Erythroblast (primary cell): ENCODE measurements at regions not wholly inside any gene's neighbourhood (a gene's known extent, or its start where the extent isn't known, plus 50 kb on each side); places are given as distances from the start of the nearest gene placed in this dataset.
"Not testable (repeated sequence)": the region's sequence is repeated elsewhere in the genome, so short reads cannot be mapped to it uniquely, and the experiment has no call there.

Source experiments
- DNase-seq, 2 experiments: peaks; one replicate each; lab custom pipeline; 2025; lab: John Stamatoyannopoulos, UW
- GATA1 ChIP-seq: IDR thresholded peaks from 2 replicates; pipeline ENCODE4 v1.6.1; 2011; ENCODE audit warnings: low read depth, mild to moderate bottlenecking, control low read depth, low read length, moderate library complexity
- POLR2A ChIP-seq: IDR thresholded peaks from 2 replicates; pipeline ENCODE4 v1.6.1; 2011; ENCODE audit warnings: mild to moderate bottlenecking, low read length

DNA sequence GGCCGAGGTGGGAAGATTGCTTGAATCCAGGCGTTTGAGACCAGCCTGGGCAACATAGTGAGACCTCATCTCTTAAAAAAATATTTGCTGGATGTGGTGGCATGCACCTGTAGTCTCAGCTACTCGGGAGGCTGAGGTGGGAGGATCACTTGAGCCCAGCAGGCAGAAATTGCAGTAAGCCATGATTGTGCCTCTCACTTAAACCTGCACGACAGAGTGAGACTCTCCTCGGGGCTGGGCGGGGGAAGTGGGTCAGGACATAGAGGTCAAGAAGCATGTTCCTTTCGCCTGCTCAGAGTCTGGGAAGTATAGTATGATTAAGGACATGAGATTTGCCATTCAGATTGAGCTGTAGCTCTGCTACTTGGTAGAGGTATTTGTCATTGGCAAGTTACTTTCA, 52.3 kb downstream of the SEPTIN7 start:
- DNase-seq = not testable (repeated sequence)

GRCh38 chr7:35854311-35854710, 53.5 kb downstream of the SEPTIN7 start:
- no peak for DNase-seq
- no peak for TF ChIP-seq POLR2A
- no peak for TF ChIP-seq GATA1

GRCh38 chr7:35856175-35856574, 55.3 kb downstream of the SEPTIN7 start:
- DNase-seq = no peak
- TF ChIP-seq POLR2A (no peak), GATA1 (no peak)

DNA sequence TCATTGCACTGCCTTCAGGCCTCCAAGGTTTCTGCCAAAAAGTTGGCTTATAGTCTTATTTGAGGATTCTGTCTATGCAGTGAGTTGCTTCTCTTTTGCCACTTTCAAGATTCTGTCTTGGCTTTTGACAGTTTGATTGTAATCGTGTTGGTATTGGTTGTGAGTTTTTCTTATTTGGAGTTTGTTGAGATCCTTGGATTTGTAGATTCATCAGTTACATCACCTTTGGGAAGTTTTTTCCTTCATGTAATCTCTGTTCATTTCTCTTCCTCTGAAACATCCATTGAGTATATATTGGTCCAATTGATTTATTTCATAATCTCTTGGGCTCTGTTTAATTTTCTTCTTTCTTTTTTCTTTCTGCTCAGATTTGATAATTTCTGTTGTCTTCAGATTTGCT, 59.8 kb downstream of the SEPTIN7 start:
- DNase-seq = no peak
- TF ChIP-seq POLR2A = no peak
- no peak for TF ChIP-seq GATA1

DNA sequence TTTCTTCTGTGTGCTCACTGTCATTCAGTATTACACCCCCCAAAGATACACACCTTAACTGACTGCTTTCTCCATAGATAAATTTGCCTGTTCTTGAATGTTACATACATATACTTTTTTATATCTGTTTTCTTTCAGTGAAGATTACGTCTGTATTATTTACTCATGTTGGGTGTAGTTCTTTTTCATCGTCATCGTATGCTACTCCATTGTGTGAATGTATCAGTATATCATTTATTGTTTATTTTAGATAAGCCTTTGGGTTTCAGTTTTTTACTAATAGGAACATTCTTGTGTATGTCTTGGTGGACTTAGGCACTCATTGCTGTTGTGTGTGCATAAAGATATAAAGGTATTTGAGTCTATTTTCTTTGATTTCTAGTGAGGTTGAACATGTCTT, 64.4 kb downstream of the SEPTIN7 start:
- DNase-seq = no peak
- TF ChIP-seq POLR2A = no peak
- no peak for TF ChIP-seq GATA1

DNA sequence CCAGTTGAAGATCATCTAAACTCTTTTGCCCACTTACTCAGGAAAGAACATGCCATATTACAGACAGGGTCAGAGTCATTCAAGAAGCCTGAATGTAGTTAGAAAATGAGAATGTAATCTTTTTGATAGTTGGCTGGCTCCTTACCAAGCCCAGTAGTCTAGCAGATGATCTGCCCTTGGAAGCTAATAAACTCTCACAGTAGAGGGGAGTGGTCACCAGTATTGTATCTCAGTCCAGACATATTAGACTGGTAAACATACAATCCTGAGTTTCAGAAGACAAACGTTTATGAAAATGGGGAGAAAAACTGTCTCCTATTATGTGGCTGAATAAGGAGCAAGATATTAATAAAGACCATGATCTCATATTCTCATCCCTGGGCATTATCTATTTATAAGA, 65.3 kb downstream of the SEPTIN7 start:
- TF ChIP-seq POLR2A = no peak
- no peak for TF ChIP-seq GATA1
- peak in 1 of 2 experiments; percentile 11 for DNase-seq

GRCh38 chr7:35869117-35869516, 68.3 kb downstream of the SEPTIN7 start:
- DNase-seq = not testable (repeated sequence)

DNA sequence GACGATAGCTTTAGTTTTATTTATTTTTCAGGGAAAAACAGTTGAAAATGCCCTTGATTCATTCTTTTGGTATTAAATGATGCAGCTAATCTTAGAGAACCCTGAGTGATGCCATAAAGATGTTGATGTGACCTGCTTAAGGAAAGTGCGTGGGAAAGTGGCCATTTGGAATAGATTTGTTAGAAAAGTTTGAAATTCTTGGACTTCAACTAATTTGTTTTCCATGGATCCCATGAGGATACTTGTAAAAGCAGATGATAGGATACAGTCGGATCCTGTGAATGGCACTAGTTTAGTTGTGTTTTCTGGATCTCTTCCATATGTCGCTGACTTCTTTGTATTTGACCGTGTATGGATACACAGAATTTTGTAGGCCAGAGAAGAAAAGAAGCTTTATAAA, 69.0 kb downstream of the SEPTIN7 start:
- DNase-seq = no peak
- no peak for TF ChIP-seq GATA1
- TF ChIP-seq POLR2A = no peak

DNA sequence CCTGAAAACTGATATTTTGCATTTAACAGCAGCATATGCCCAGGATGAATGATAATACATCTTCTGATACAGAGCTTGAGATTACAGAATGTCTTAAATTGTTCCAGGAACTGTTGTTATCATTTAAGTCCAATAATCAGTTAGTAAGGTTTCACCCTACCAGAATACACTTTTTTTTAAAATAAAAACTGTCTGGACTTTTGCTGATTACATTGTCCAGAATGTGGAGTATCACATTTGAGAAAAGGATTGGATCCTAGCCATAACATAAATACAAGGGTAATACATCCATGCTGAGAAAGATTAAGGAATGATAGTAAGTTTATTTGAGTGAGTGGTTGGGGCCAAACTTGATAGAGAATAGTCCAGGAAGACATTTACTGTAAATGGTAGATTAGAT, 71.0 kb downstream of the SEPTIN7 start:
- peak; percentile 25 to 56 for DNase-seq
- TF ChIP-seq GATA1 (no peak), POLR2A (no peak)

DNA sequence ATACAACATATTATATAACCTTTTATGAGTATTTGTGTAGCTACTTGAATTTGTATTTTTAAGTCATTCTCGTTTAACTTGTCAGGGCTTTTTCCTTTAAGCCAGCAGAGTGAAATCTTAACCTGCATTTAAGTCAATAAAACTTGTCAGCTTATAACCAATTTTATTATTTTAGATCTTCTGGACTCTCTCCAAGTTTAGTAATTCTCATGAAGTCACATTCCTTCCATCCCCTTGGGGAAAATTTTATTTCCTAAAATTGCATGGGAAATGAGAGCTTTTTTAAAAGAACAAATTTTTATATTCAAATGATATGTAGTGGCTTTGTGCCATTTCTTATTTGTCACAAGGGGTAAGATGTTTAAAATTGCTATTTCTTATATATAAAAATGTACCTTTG, 74.0 kb downstream of the SEPTIN7 start:
- TF ChIP-seq POLR2A = no peak
- no peak for TF ChIP-seq GATA1
- DNase-seq = no peak

- DNase-seq = no peak
- TF ChIP-seq POLR2A = no peak
- TF ChIP-seq GATA1 = no peak
Observed at GRCh38 chr7:35875292-35875691, 74.4 kb downstream of the SEPTIN7 start.

GRCh38 chr7:35878351-35878750, 77.5 kb downstream of the SEPTIN7 start:
- no peak for TF ChIP-seq GATA1
- TF ChIP-seq POLR2A = no peak
- DNase-seq = no peak

DNA sequence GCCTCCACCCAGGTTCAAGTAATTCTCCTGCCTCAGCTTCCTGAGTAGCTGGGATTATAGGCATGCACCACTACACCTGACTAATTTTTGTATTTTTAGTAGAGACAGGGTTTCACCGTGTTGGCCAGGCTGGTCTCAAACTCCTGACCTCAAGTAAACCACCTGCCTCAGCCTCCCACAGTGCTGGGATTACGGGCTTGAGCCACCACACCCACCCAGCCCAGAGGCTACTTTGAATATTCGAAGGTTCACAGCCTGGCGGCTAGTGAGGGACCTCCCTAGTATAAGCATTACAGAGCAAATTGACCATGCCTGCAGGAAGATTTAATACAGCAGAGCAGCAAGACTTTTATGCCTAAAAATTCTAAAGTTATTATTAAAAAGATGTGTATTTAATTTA, 86.6 kb downstream of the SEPTIN7 start:
- DNase-seq = not testable (repeated sequence)

DNA sequence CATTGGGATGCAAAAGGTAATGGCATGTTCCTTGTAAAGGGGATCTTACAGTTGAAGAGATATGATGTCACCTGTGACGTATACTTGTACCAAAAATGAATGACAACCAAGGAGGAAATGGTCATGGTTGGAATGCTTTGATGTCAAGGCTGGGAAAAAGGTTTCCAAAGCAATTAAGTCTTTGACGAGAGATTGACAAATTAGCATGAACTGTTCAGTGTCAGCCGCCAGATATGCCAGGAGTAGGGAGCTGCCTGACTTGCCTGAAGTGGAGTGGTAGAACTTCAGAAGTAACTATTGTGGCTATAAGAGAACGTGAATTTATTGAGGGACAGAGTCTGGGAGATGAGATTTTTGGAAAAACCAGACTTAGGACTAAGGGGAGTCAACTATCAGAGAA, 88.1 kb downstream of the SEPTIN7 start:
- DNase-seq = no peak
- TF ChIP-seq POLR2A = no peak
- TF ChIP-seq GATA1 = no peak

DNA sequence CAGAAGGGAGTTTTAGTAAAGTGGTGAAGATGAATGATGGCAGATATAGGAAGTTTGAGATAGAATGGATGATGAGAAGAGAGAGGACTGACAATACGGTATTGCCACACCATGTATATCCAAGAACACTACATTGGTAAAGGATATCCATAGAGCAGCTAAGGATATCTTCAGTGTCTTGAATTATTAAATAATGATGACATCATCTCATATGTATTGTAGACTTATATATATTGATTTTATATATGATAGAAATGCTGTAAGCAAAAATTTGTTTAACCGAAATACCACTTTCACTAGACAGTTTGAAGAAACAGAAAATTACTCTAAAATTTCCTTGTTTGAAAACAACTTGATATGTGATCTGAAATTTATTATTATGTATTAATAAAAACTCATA, 89.0 kb downstream of the SEPTIN7 start:
- TF ChIP-seq GATA1 (no peak), POLR2A (no peak)
- no peak for DNase-seq
